Suprapubic skin (tissue), 4 donors: ENCODE measurements at regions not wholly inside any gene's neighbourhood (a gene's known extent, or its start where the extent isn't known, plus 50 kb on each side); places are given as distances from the start of the nearest gene placed in this dataset.

Experiments
- DNase-seq, 2 donors: peaks; one replicate each; pipeline ENCODE4 v3.0.0-alpha.2; 2019; ENCODE audit warnings: low spot score in 2 of 2
- H3K27ac ChIP-seq: fragments of 200-600 bp; sonication (generic); one replicate; pipeline ENCODE4 v1.5.1; 2019
- H3K27me3 ChIP-seq: fragments of 200-600 bp; sonication (generic); one replicate; pipeline ENCODE4 v1.5.1; 2019
- H3K36me3 ChIP-seq: fragments of 200-600 bp; sonication (generic); one replicate; pipeline ENCODE4 v1.5.1; 2019
- H3K4me1 ChIP-seq: fragments of 200-600 bp; sonication (generic); one replicate; pipeline ENCODE4 v1.5.1; 2019
- H3K4me3 ChIP-seq: fragments of 200-600 bp; sonication (generic); one replicate; pipeline ENCODE4 v1.5.1; 2019; ENCODE audit warnings: mild to moderate bottlenecking
- H3K9me3 ChIP-seq: fragments of 200-600 bp; sonication (generic); one replicate; pipeline ENCODE4 v1.5.1; 2019
- EP300 ChIP-seq: sonication (generic); formaldehyde crosslinking; IDR thresholded peaks from one replicate; pipeline ENCODE4 v1.6.1; 2017; ENCODE audit warnings: antibody characterized with exemption
- POLR2A ChIP-seq, 2 donors: fragments of 450-650 bp; IDR thresholded peaks; one replicate each; pipeline ENCODE4 v1.6.1; 2017; ENCODE audit warnings: antibody characterized with exemption in 2 of 2, mild to moderate bottlenecking in 2 of 2, moderate library complexity in 2 of 2
- POLR2AphosphoS5 ChIP-seq, 3 donors: sonication (generic); formaldehyde crosslinking; IDR thresholded peaks; one replicate each; pipeline ENCODE4 v1.6.1; 2017; ENCODE audit warnings: antibody characterized with exemption in 3 of 3
- WGBS: methylation state at CpG from one replicate; pipeline ENCODE4 v1.1.5; 2018; 5-methylcytosine and 5-hydroxymethylcytosine counted together
- TF ChIP-seq, protein P1 (sequence below), 2 donors: fragments of 200-600 bp in 1 of 2; fragments of 450-650 bp in 1 of 2; sonication (generic) in 1 of 2; IDR thresholded peaks; one replicate each; pipeline ENCODE4 v1.5.1; 2016 to 2019; ENCODE audit warnings: antibody characterized with exemption in 2 of 2, mild to moderate bottlenecking in 1 of 2, moderate library complexity in 1 of 2

DNA sequence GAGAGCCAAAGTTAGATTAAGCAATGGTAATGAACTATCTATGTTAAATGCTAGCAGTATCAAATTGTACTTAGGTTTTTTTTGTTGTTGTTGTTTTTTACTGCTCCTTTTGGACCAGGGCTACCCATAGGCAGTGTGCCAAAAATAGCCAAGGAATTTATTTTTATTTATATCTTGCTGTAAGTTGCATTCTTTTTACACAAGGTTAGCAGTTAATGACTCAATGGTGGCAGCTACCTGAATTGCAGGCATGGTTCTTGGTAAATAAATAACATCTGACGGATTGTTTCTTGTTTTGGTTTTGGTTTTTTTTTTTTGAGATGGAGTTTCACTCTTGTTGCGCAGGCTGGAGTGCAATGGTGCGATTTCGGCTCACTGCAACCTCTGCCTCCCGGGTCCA is 194.8 kb upstream of the TSC22D1 start:
- H3K4me1 ChIP-seq, result no peaks in the 10 kb centered on the region
- no peaks in the 10 kb centered on the region for H3K27me3 ChIP-seq
- DNase-seq, result no peak
- no peaks in the 10 kb centered on the region for H3K9me3 ChIP-seq
- no peak overlapping the region for H3K4me3 ChIP-seq
- TF ChIP-seq EP300 (no peak), POLR2AphosphoS5 (IDR thresholded peaks at IDR 0.05) (no peak), POLR2A (IDR thresholded peaks at IDR 0.05) (no peak)
- TF ChIP-seq, protein P1, sequence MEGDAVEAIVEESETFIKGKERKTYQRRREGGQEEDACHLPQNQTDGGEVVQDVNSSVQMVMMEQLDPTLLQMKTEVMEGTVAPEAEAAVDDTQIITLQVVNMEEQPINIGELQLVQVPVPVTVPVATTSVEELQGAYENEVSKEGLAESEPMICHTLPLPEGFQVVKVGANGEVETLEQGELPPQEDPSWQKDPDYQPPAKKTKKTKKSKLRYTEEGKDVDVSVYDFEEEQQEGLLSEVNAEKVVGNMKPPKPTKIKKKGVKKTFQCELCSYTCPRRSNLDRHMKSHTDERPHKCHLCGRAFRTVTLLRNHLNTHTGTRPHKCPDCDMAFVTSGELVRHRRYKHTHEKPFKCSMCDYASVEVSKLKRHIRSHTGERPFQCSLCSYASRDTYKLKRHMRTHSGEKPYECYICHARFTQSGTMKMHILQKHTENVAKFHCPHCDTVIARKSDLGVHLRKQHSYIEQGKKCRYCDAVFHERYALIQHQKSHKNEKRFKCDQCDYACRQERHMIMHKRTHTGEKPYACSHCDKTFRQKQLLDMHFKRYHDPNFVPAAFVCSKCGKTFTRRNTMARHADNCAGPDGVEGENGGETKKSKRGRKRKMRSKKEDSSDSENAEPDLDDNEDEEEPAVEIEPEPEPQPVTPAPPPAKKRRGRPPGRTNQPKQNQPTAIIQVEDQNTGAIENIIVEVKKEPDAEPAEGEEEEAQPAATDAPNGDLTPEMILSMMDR (IDR thresholded peaks at IDR 0.05), result no peak
- H3K36me3 ChIP-seq, result no peaks in the 10 kb centered on the region
- 93% methylated on average over 5 of the region's 5 CpGs for WGBS
- H3K27ac ChIP-seq, result no peak overlapping the region

DNA sequence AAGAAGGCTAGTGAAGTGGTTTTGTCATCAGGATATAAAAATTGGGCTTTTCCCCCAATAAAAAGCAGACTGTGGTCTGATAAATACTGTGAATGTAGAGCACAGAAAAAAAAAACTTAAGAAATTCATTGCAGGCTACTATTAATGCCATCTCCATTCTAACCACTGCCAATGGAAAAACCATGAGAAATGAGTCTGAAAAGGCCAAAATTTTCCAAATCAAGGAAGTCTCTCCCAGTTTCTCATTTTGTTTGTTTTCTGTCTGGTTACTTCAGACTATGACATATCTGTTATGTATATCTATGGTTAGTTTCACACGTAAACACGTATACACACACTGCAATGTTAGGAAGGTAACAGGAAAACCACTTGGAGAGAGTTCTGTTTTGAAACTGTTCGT is 193.6 kb upstream of the TSC22D1 start:
- no peak for TF ChIP-seq POLR2A (IDR thresholded peaks at IDR 0.05)
- TF ChIP-seq, protein P1 (IDR thresholded peaks at IDR 0.05), result no peak
- TF ChIP-seq EP300, result no peak
- no peak for TF ChIP-seq POLR2AphosphoS5 (IDR thresholded peaks at IDR 0.05)
- Histone ChIP-seq H3K4me3 (no peak overlapping the region), H3K9me3 (no peaks in the 10 kb centered on the region), H3K4me1 (peaks cover 3% of the 10 kb centered on the region), H3K27ac (no peak overlapping the region), H3K27me3 (no peaks in the 10 kb centered on the region), H3K36me3 (no peaks in the 10 kb centered on the region)
- 65% methylated on average over 3 of the region's 3 CpGs for WGBS
- DNase-seq, result no peak

DNA sequence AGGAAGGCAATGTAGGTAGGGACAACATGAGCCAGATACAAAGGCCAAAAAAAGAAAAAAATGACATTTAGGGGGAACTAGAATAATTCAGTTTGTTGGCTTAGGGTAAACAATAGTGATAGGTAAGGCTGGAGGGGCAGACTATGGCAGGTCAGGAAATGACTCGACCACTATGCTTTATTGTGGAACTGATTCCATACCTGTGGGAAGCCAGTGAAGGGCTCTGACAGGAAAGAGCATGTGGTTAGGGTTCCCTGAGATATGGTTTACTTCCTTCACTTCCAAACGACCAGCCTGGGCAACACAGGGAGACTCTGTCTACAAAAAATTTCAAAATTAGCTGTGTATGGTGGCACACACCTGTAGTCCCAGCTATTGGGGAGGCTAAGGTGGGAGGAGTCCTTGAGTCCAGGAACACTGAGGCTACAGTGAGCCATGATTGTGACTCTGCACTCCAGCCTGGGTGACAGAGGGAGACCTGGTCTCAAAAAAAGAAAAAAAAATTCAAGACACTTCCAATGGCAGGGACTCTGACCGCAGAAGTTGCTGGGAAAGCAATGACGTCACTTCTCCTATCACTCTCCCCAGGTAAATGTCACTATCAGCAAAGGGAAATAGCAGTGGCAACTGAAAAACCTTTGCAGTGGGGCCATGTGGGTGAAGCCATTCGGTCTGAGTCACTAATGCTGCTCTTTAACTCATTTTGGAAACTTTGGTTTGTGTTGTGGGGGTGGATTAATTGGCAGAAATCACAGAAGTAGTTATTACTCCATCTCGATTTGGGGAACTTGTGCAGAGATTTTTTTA is 192.8 kb upstream of the TSC22D1 start:
- Histone ChIP-seq H3K27me3 (no peaks in the 10 kb centered on the region), H3K4me3 (no peak overlapping the region), H3K4me1 (peaks cover 10% of the 10 kb centered on the region), H3K27ac (no peak overlapping the region), H3K36me3 (no peaks in the 10 kb centered on the region), H3K9me3 (no peaks in the 10 kb centered on the region)
- TF ChIP-seq POLR2AphosphoS5 (IDR thresholded peaks at IDR 0.05) (no peak), EP300 (no peak), POLR2A (IDR thresholded peaks at IDR 0.05) (no peak)
- TF ChIP-seq, protein P1 (IDR thresholded peaks at IDR 0.05), result no peak
- WGBS, result 72% methylated on average over 6 of the region's 6 CpGs
- no peak for DNase-seq

DNA sequence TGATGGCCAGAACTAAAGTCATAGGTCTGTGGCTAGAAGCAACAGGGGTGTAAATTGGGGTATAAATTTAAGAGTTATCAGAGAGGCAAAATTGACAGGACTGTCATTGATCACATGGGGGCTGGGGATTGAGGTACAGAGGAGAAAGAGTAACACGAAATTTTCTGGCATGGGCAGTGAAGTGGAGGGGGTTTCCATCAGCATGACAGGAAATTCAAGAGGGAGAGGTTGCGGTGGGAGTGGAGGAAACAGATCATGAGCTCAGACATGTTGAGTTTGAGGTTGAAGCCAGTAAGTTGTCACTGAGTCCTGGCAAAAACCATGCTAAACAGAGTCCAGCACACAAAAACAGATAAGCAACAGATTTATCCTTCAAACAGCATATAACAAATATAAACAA is 192.1 kb upstream of the TSC22D1 start:
- H3K27me3 ChIP-seq, result no peaks in the 10 kb centered on the region
- peaks cover 17% of the 10 kb centered on the region for H3K4me1 ChIP-seq
- WGBS, result 31% methylated on average over 2 of the region's 2 CpGs
- no peak overlapping the region for H3K27ac ChIP-seq
- no peaks in the 10 kb centered on the region for H3K36me3 ChIP-seq
- no peak overlapping the region for H3K4me3 ChIP-seq
- no peaks in the 10 kb centered on the region for H3K9me3 ChIP-seq
- TF ChIP-seq, protein P1 (IDR thresholded peaks at IDR 0.05), result no peak
- TF ChIP-seq EP300, result no peak
- TF ChIP-seq POLR2A (IDR thresholded peaks at IDR 0.05), result no peak
- no peak for TF ChIP-seq POLR2AphosphoS5 (IDR thresholded peaks at IDR 0.05)
- no peak for DNase-seq

DNA sequence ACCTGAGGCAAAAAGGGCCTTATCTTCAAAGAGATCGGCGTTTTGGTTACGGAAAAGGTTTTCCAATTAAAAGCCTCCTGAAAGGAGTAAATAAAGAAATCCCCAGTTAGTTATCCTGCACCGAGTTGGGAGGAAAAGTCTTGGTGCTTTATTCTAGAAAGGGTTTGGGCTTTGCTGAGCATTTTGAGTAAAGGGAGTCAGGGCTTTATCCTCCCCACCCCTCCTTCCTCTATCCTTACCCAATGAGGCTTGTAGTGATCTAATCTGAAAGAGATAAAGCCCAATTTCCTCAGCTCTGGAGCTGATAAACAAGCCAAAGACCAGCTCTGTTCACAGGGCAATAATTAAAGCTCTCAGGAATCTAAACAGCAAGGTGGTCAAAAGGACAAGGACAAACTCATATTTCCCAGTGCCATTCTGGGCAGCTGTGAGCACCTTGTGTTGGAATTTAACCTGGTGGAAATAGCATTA is 188.9 kb upstream of the TSC22D1 start:
- Histone ChIP-seq H3K27ac (no peak overlapping the region), H3K9me3 (no peaks in the 10 kb centered on the region), H3K27me3 (no peaks in the 10 kb centered on the region), H3K4me3 (no peak overlapping the region), H3K4me1 (peaks cover 26% of the 10 kb centered on the region), H3K36me3 (no peaks in the 10 kb centered on the region)
- TF ChIP-seq POLR2A (IDR thresholded peaks at IDR 0.05), result no peak
- TF ChIP-seq, protein P1 (IDR thresholded peaks at IDR 0.05), result no peak
- no peak for TF ChIP-seq EP300
- no peak for TF ChIP-seq POLR2AphosphoS5 (IDR thresholded peaks at IDR 0.05)
- 49% methylated on average over 4 of the region's 4 CpGs for WGBS
- DNase-seq, result no peak
